HG03103 (cell line): ENCODE measurements at regions not wholly inside any gene's neighbourhood (a gene's known extent, or its start where the extent isn't known, plus 50 kb on each side); places are given as distances from the start of the nearest gene placed in this dataset.
"Not testable (repeated sequence)": the region's sequence is repeated elsewhere in the genome, so short reads cannot be mapped to it uniquely, and the experiment has no call there.

ENCODE experiments used
- ATAC-seq: cut with Tn5 transposase; IDR thresholded peaks from one replicate; pipeline ENCODE4 v1.9.1; 2021; ENCODE audit warnings: low read depth; ENCODE audit not compliant: unreplicated experiment

- no peak for ATAC-seq
These were observed 166.6 kb downstream of the DKK2 start for GRCh38 chr4:106869551-106869950.

DNA sequence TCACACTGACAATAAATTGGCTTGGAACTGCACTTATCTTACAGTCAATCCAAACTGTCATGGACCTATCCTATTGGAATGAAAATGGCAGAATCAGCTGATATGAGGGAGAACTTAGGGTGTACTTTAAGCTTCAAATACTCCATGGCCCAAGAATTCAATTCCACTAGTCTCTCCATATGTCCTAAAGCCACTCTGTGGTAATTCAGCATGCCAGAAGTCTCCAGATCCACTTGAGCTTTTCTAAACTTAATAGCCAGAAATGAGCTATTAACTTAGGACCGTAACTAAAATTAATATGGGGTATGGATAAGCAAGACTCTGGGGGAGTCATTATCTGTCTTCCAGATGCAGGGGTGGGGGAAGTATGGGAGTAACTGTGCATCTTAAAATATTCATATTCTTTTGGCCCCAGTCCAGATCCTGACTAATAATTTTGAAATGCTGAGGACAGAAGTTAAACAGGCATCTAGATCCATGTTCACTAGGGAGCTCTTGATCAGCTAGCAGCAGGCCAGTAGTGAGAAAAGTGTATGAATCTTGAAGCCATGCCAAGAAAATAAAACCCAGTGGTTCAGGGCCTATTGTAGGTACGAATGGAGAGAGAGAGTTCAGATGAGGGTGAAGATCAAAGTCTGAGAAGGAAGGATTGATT, 167.6 kb downstream of the DKK2 start:
- no peak for ATAC-seq

GRCh38 chr4:106864231-106864630, 171.9 kb downstream of the DKK2 start:
- no peak for ATAC-seq

DNA sequence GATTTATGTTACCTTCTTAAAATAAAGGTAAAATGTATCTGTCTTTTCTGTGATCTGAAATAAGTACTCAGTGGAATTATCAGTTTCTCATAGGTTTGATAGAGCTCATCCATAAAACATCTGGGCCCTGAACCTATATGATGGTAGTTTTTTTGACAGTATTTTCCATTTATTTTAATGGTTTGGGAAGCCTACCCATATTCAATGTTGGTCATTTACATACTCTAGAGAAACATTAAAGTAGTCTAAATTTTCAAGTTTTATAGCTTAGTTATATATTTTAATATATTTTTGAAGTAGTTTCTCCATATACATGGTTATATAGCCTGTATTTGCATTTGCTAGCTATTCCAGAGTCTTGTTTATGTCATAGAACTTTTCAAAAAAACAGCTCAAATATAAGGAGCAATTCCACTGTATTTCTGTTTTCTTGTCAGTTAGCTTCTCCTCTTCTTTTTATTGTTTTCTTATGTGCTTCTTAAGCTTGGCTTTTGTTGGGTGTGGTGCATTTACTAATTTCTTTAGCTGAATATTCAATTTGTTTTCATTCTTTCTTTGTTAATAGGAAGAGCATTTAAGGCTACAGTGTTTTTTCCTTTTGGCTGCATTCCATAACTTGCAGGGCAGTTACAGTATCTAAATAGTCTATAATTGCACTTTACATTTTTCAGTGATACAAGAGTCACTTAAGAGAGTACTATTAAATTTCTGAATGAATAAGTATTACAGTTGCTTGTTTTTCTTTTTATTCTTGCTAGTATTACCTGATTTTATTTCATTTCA, 181.4 kb downstream of the DKK2 start:
- no peak for ATAC-seq

GRCh38 chr4:106852426-106852825, 183.7 kb downstream of the DKK2 start:
- ATAC-seq = no peak

DNA sequence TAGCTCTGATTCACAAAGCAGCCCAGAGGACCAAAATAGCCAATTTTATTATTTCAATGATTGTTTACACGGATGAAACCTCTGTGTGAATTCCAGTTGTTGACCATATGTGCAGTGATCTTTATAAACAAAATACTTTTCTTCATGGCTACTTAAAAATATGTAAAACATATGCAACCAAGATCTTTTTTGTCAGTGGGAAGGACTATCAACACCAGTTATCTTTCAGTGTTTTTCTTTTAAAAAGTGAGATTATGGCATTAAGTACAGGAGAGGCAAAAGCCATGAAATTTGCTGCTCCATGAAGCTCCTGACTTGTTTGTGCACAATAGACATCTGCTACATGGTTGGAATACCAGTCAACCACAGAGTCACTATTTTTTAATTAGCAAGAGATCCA, 184.4 kb downstream of the DKK2 start:
- no peak for ATAC-seq

DNA sequence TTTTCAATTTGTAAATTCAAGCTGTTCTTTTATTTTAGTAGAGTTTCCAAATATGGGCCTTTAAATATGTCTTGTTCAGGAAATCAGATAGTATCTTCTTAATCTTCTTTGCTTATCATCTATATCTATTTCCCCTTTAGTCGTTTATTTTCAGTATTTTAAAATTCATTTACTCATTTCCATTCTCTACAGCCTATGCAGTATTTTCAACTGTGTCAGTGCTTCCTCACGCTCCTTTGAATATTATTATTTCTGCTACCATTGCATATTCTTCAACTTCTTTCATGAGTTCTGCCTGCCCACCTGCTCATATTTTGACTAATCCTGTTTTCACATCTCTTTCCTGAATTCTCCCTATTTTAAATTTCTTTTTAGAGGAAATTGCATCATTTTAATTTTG, 185.4 kb downstream of the DKK2 start:
- ATAC-seq = no peak

DNA sequence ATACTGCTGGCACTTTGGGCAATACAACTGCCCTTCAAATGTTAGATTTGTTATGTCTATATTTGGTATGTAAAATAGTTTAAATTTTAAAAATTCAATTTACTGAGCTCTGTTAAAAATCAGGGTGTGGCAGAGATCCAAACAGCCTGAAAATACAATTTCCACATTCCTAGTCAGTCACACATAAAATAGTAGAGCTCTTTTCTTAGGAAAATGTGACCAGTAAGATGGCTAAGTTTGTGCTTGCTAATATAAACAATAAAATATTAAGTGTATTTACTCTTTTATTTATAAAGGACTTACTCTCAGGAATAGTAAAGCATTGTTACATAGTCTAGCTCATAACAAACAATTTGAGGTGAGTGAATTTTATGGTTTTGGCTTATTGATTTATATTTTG, 200.2 kb downstream of the DKK2 start:
- ATAC-seq = no peak

GRCh38 chr4:106830879-106831278, 205.2 kb downstream of the DKK2 start:
- ATAC-seq = no peak

DNA sequence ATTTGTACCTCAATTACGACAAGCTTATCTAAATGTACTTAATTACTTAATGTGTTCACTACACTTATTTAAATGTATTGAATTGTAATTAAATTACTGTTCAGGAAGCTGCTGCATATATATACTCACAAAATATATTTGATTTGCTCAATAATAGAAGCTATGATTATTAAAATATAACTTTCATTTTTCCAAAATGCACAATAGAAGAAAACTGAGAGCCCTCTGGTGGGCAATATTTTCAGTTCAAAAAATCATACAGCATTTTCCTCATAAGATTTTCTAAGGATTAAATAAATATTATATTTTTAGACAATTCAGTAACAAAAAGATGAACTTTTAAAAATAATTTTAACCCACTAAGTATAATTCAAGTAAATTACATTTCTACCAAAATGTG, 217.3 kb downstream of the DKK2 start:
- no peak for ATAC-seq

DNA sequence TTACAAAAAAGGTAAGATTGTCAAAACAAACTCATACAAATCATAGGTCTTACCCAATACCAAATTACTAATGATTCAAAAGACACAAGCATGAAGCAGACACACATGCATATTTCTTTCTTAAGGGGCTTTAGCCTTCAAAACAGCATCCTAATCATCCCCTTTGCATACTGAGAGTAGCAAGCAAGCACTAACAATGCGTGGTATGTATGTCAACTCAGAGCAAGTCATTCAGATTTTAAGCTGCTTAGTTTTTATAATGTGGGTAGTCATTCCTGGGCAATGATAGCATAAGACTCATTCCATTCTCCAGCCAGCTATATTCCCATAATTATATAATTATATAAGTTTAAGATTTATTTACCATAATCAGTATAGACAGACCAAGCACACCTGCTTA, 219.6 kb downstream of the DKK2 start:
- no peak for ATAC-seq

GRCh38 chr4:106810122-106810521, 226.0 kb downstream of the DKK2 start:
- no peak for ATAC-seq

DNA sequence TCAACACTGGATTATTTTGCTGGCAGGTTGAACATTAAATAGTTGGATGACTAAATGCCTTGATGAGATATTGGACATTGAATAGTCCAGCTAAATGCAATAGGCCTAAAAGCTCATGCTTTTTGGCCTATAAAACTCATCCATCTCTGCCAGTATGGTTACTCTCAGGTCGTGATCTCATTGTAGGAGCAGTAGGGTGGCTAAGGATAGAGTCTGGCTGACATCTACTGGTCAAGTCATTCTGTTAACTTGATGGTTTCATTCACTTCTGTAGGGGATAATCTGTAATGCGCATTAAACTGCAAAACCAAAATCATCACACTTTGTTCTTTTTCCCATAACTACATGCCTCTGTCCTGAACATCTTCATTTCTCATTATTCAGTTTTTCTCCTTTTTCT, 227.0 kb downstream of the DKK2 start:
- no peak for ATAC-seq

DNA sequence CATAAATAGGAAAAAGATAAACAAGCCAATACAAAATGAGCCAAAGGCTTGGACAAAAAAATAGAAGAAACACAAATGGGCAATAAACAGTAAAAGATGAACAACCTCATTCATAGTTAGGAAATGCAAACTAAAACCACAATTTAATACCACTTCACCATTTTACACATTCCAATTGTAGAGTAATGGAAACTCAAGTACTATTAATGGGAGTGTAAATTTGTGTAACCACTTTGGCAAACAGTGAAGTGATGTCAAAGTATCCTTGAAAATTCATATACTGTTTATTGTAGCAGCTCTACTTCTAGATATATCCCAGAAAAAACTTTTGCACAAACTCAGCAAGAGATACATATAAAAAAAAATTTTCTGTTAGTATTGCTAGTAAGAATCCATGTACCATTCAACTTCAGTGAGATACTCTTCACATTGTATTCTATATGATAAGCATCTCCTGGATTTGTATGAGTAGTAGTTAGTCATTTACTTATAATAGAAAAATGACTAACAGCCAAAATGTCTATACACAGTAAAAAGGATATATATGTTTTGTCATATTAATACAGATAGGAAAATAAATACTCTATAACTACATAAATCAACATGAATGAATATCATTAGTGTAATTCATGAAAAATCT, 229.8 kb downstream of the DKK2 start:
- no peak for ATAC-seq

DNA sequence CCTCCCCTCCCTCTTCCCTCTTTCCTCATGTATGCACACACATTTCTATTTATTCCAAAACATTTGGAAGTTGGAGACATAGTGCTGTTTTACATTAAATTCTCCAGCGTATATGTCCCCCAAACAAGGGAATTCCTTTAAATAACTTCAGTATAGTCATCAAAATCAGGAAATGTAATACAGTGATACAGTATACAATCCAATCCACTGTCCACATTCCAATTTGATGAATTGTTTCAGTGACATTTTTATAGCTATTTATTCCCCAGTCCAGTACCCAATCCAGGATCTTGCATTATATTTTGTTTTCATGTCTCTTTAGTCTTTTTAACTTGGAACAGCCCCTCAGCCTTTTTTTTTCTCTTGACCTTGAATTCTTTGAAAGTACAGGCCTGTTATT, 233.0 kb downstream of the DKK2 start:
- ATAC-seq = no peak

- no peak for ATAC-seq
These were observed 234.7 kb downstream of the DKK2 start for GRCh38 chr4:106801386-106801785.

GRCh38 chr4:106796876-106797275, 239.2 kb downstream of the DKK2 start:
- ATAC-seq = no peak

DNA sequence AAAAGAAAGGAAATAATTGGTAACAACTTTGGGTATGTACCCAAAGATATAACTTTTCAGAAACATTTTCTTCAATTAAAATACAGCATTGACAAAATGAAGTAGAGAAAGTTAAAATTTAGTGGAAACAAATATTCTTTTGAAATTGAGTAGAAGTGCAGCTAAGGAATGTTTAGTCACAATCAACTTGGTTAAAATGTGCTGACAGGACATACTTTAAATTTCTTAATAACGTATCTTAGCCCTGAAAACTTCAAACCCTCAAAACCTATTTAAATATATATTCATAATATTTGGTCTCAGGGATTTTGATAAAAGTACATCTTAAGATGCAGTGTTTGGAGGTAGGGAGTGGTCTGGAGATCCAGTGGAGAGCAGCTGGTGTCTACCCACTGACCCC, 240.8 kb downstream of the DKK2 start:
- no peak for ATAC-seq

DNA sequence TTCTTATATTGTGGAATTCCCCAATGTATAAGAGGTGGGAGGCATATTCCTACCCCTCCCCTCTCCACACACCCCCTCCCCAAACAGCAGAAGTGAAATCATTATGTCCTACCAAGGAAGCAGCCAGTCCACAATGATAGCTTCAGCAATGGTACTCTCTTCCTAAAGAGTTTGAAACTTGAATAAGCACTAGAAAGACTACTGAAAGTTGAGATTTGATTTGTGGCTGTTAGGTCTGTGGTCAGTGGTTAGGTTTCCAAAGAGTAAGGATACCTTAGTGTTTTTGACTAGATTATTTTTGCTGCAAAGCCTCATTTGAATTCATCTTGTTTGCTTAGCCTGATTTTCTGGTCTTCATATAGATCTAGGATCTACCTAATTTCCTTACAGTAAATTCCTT, 242.2 kb downstream of the DKK2 start:
- ATAC-seq = no peak

DNA sequence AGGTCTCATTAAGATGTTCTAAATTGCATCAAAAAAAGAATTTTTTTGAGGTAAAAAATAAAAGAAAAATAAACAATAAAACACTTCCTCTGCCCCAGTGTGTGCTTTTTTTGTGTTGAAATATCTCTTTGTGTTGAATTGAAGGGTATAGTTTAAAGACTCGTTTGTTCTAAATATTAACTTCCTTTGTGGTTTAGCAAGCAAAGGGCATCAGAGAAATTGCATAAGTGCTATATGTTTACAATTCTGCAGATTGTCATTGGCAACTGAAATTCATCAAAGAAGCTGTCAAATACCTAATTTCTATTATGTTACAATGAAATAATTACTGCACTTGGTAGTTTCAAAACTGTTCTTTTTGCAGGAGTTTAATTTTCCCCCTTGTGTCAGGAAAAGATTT, 260.5 kb downstream of the DKK2 start:
- no peak for ATAC-seq

DNA sequence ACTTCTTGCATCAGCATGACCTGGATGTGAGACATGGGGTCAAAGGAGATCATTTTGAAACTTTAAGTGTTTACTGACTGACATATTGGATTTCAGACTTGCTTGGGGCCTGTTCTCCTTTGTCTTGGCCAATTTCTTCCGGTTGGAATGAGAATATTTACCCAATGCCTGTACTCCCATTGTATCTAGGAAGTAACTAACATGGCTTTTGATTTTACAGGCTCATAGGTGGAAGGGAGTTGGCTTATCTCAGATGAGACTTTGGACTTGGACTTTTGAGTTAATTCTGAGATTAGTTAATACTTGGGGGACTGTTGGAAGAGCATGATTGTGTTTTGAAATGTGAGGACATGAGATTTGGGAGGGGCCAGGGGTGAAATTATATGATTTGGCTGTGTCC, 262.1 kb downstream of the DKK2 start:
- not testable (repeated sequence) for ATAC-seq
